Neural cell (in vitro differentiated cells): ENCODE measurements at regions not wholly inside any gene's neighbourhood (a gene's known extent, or its start where the extent isn't known, plus 50 kb on each side); places are given as distances from the start of the nearest gene placed in this dataset.

Experiments
- H2AFZ ChIP-seq: fragments of 200-600, 300-800 bp; sonication (generic), shearing (Covaris generic); 2 replicates; pipeline ENCODE4 v1.6.0; 2014; ENCODE audit warnings: low read depth, mild to moderate bottlenecking, antibody characterized with exemption, low read length, moderate library complexity
- H3F3A ChIP-seq: fragments of 200-600 bp; shearing (Covaris generic); 2 replicates; pipeline ENCODE4 v1.6.1; 2016; ENCODE audit warnings: mild to moderate bottlenecking, moderate library complexity, mixed read lengths, antibody characterized with exemption, low read length; ENCODE audit not compliant: insufficient read depth, poor library complexity, severe bottlenecking
- H3K27ac ChIP-seq: fragments of 200-600, 300-800 bp; sonication (generic), shearing (Covaris generic); 2 replicates; pipeline ENCODE4 v1.5.1; 2014; ENCODE audit warnings: mild to moderate bottlenecking, low read length, moderate library complexity
- H3K27me3 ChIP-seq: fragments of 300-800, 200-600 bp; sonication (generic), shearing (Covaris generic); 2 replicates; pipeline ENCODE4 v1.6.0; 2014; ENCODE audit warnings: mild to moderate bottlenecking, low read depth, low read length, moderate library complexity; ENCODE audit not compliant: insufficient read depth
- H3K36me3 ChIP-seq: fragments of 300-800, 200-600 bp; sonication (generic), shearing (Covaris generic); 2 replicates; pipeline ENCODE4 v1.5.1; 2014; ENCODE audit warnings: mild to moderate bottlenecking, antibody characterized with exemption, low read length, moderate library complexity; ENCODE audit not compliant: insufficient read depth
- H3K4me2 ChIP-seq: fragments of 300-800, 200-600 bp; sonication (generic), shearing (Covaris generic); 2 replicates; pipeline ENCODE4 v1.6.0; 2014; ENCODE audit warnings: mild to moderate bottlenecking, low read length
- H3K4me3 ChIP-seq: fragments of 300-800, 200-600 bp; sonication (generic), shearing (Covaris generic); 2 replicates; pipeline ENCODE4 v1.5.1; 2014; ENCODE audit warnings: mild to moderate bottlenecking, low read length, moderate library complexity
- H3K79me2 ChIP-seq: fragments of 200-600 bp; shearing (Covaris generic); replicated peaks from 2 replicates; pipeline ENCODE4 v1.6.0; 2014; ENCODE audit warnings: mild to moderate bottlenecking, low read length, moderate library complexity; ENCODE audit not compliant: insufficient read depth
- H3K9ac ChIP-seq: fragments of 300-800, 200-600 bp; sonication (generic), shearing (Covaris generic); 2 replicates; pipeline ENCODE4 v1.6.1; 2016; ENCODE audit warnings: mild to moderate bottlenecking, low read length, mixed read lengths
- H3K9me2 ChIP-seq: fragments of 200-600 bp; shearing (Covaris generic); 2 replicates; pipeline ENCODE4 v1.6.1; 2016; ENCODE audit warnings: mild to moderate bottlenecking, low read length, mixed read lengths; ENCODE audit not compliant: insufficient read depth
- H3K9me3 ChIP-seq: fragments of 200-600, 300-800 bp; sonication (generic), shearing (Covaris generic); 2 replicates; pipeline ENCODE4 v1.6.1; 2016; ENCODE audit warnings: mild to moderate bottlenecking, mixed run types, low read length, moderate library complexity, mixed read lengths
- H4K20me1 ChIP-seq: fragments of 200-600 bp; shearing (Covaris generic); 2 replicates; pipeline ENCODE4 v1.6.1; 2016; ENCODE audit warnings: mild to moderate bottlenecking, mixed run types; ENCODE audit not compliant: insufficient read depth
- CTCF ChIP-seq: fragments of 450-650 bp; IDR thresholded peaks from 2 replicates; pipeline ENCODE4 v1.5.1; 2014; ENCODE audit warnings: antibody characterized with exemption, mild to moderate bottlenecking, moderate library complexity; ENCODE audit not compliant: poor library complexity, severe bottlenecking
- EP300 ChIP-seq: fragments of 450-650 bp; conservative IDR thresholded peaks from 2 replicates; pipeline ENCODE4 v1.6.1; 2014; ENCODE audit warnings: antibody characterized with exemption, mild to moderate bottlenecking, moderate library complexity; ENCODE audit not compliant: poor library complexity, severe bottlenecking
- EZH2 ChIP-seq: fragments of 200-600, 300-800 bp; shearing (Covaris generic), sonication (generic); IDR thresholded peaks from 2 replicates; pipeline ENCODE4 v1.6.1; 2014; ENCODE audit warnings: antibody characterized with exemption, low read length, borderline replicate concordance, mild to moderate bottlenecking; ENCODE audit not compliant: insufficient read depth, poor library complexity, severe bottlenecking
- MXI1 ChIP-seq: fragments of 450-650 bp; conservative IDR thresholded peaks from 2 replicates; pipeline ENCODE4 v1.6.1; 2014; ENCODE audit warnings: antibody characterized with exemption, mild to moderate bottlenecking; ENCODE audit not compliant: poor library complexity, severe bottlenecking
- POLR2AphosphoS5 ChIP-seq: IDR thresholded peaks from 2 replicates; pipeline ENCODE4 v1.6.1; 2012
- RAD21 ChIP-seq: fragments of 450-650 bp; conservative IDR thresholded peaks from 2 replicates; pipeline ENCODE4 v1.6.1; 2014; ENCODE audit warnings: antibody characterized with exemption, mild to moderate bottlenecking, moderate library complexity
- SMC3 ChIP-seq: fragments of 450-650 bp; conservative IDR thresholded peaks from 2 replicates; pipeline ENCODE4 v1.6.1; 2014; ENCODE audit warnings: antibody characterized with exemption, mild to moderate bottlenecking, moderate library complexity; ENCODE audit not compliant: poor library complexity
- TAF1 ChIP-seq: IDR thresholded peaks from 2 replicates; pipeline ENCODE4 v1.6.1; 2012; ENCODE audit warnings: low read depth
- TF ChIP-seq, protein P1 (sequence below): IDR thresholded peaks from 2 replicates; pipeline ENCODE4 v1.6.1; 2012; ENCODE audit warnings: borderline replicate concordance

DNA sequence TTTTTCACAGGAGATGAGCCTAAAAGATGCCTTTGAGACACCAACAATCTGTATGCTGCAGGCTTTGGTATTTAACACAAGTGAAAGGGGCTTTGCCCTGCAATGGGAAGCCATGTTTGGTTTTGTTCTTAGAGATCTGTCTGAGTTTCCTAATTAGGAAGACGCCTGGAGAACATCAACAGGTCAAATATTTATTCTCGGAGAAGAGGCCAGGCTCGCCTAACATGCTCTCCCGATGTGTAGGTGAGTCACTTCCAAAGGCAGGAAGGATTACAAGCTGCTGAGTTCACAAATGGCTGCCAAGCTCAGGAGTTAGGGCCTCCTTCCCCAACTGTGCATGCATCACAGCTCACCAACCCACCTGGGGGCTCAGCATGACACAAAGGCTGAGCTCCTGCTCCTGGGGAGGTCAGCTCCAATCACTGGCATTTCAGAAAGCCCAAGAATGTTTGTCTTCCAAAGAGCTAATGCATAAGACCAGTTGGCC lies 119.5 kb upstream of the PRICKLE2 start:
- Histone ChIP-seq H3K9me3 (no peaks in the 10 kb centered on the region), H3K4me2 (no peak overlapping the region), H3K4me3 (no peak overlapping the region), H3K27me3 (no peaks in the 10 kb centered on the region), H3K79me2 (no peaks in the 10 kb centered on the region), H4K20me1 (no peaks in the 10 kb centered on the region), H3K9me2 (no peaks in the 10 kb centered on the region), H3F3A (no peaks in the 10 kb centered on the region), H3K27ac (no peak overlapping the region), H3K9ac (no peak overlapping the region), H2AFZ (no peak overlapping the region), H3K36me3 (no peaks in the 10 kb centered on the region)
- no peak for TF ChIP-seq SMC3
- no peak for TF ChIP-seq EZH2
- TF ChIP-seq MXI1, result no peak
- TF ChIP-seq RAD21, result no peak
- TF ChIP-seq POLR2AphosphoS5, result no peak
- no peak for TF ChIP-seq TAF1
- TF ChIP-seq CTCF, result no peak

GRCh38 chr3:64343689-64344430 lies 118.6 kb upstream of the PRICKLE2 start:
- H3K4me2 ChIP-seq, result no peak overlapping the region
- no peak overlapping the region for H3K4me3 ChIP-seq
- H3K27me3 ChIP-seq, result no peaks in the 10 kb centered on the region
- no peaks in the 10 kb centered on the region for H3K36me3 ChIP-seq
- H3F3A ChIP-seq, result no peaks in the 10 kb centered on the region
- H3K9ac ChIP-seq, result no peak overlapping the region
- H4K20me1 ChIP-seq, result no peaks in the 10 kb centered on the region
- no peaks in the 10 kb centered on the region for H3K9me2 ChIP-seq
- no peaks in the 10 kb centered on the region for H3K9me3 ChIP-seq
- H3K79me2 ChIP-seq, result no peaks in the 10 kb centered on the region
- H3K27ac ChIP-seq, result no peak overlapping the region
- no peak for TF ChIP-seq POLR2AphosphoS5
- no peak for TF ChIP-seq TAF1
- no peak for TF ChIP-seq EP300
- TF ChIP-seq SMC3, result no peak
- TF ChIP-seq, protein P1, sequence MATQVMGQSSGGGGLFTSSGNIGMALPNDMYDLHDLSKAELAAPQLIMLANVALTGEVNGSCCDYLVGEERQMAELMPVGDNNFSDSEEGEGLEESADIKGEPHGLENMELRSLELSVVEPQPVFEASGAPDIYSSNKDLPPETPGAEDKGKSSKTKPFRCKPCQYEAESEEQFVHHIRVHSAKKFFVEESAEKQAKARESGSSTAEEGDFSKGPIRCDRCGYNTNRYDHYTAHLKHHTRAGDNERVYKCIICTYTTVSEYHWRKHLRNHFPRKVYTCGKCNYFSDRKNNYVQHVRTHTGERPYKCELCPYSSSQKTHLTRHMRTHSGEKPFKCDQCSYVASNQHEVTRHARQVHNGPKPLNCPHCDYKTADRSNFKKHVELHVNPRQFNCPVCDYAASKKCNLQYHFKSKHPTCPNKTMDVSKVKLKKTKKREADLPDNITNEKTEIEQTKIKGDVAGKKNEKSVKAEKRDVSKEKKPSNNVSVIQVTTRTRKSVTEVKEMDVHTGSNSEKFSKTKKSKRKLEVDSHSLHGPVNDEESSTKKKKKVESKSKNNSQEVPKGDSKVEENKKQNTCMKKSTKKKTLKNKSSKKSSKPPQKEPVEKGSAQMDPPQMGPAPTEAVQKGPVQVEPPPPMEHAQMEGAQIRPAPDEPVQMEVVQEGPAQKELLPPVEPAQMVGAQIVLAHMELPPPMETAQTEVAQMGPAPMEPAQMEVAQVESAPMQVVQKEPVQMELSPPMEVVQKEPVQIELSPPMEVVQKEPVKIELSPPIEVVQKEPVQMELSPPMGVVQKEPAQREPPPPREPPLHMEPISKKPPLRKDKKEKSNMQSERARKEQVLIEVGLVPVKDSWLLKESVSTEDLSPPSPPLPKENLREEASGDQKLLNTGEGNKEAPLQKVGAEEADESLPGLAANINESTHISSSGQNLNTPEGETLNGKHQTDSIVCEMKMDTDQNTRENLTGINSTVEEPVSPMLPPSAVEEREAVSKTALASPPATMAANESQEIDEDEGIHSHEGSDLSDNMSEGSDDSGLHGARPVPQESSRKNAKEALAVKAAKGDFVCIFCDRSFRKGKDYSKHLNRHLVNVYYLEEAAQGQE, result no peak
- TF ChIP-seq EZH2, result no peak
- no peak for TF ChIP-seq MXI1
- TF ChIP-seq RAD21, result no peak
- no peak for TF ChIP-seq CTCF
- no peak overlapping the region for H2AFZ ChIP-seq
